Chondrocyte (in vitro differentiated cells): ENCODE measurements at regions not wholly inside any gene's neighbourhood (a gene's known extent, or its start where the extent isn't known, plus 50 kb on each side); places are given as distances from the start of the nearest gene placed in this dataset.
"Not testable (repeated sequence)": the region's sequence is repeated elsewhere in the genome, so short reads cannot be mapped to it uniquely, and the experiment has no call there.

ENCODE experiments used
- DNase-seq: peaks from one replicate; pipeline ENCODE4 v3.0.0; 2021; ENCODE audit warnings: mixed read lengths, low spot score
- H3K27ac Mint-ChIP-seq: one replicate; pipeline ENCODE4 v1.8.0; 2021; ENCODE audit warnings: mild to moderate bottlenecking, moderate library complexity, mixed read lengths; ENCODE audit not compliant: unreplicated experiment
- H3K27me3 Mint-ChIP-seq: 2 replicates; pipeline ENCODE4 v1.8.0; 2021; ENCODE audit warnings: low read depth, mixed read lengths
- H3K36me3 Mint-ChIP-seq: 2 replicates; pipeline ENCODE4 v1.8.0; 2021; ENCODE audit warnings: low read depth, mixed read lengths
- H3K4me1 Mint-ChIP-seq: 2 replicates; pipeline ENCODE4 v1.8.0; 2021; ENCODE audit warnings: low read depth, mild to moderate bottlenecking, mixed read lengths
- H3K4me3 Mint-ChIP-seq: one replicate; pipeline ENCODE4 v1.8.0; 2021; ENCODE audit warnings: mild to moderate bottlenecking, moderate library complexity, mixed read lengths; ENCODE audit not compliant: unreplicated experiment
- H3K9me3 Mint-ChIP-seq: 2 replicates; pipeline ENCODE4 v1.8.0; 2021; ENCODE audit warnings: low read depth, mixed read lengths
- TF ChIP-seq, protein P1 (sequence below): fragments of 200-600 bp; sonication (generic); IDR thresholded peaks from 2 replicates; pipeline ENCODE4 v1.5.0; 2021; ENCODE audit warnings: antibody characterized with exemption, mild to moderate bottlenecking, moderate library complexity

DNA sequence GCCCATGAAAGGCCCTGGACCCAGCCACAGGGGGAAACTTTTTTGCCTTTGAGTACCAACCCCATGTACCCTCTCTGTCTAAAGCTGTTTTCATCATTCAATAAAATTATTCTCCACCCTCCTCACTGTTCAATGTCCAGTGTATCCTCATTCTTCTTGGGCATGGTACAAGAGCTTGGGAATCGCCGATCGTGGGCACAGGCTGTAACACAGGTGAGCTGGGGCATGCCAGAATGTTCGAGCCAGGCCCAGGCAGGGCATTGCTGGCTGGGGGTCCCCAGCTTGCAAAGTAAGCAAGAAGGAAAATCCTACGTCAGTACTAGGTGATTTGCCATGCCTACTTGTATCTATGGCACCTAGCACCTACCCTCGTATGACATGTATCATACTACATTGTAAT is 162.1 kb upstream of the NOL4 start:
- no peak overlapping the region for H3K4me3 Mint-ChIP-seq
- no peak for DNase-seq
- H3K36me3 Mint-ChIP-seq = no peaks in the 10 kb centered on the region
- peaks cover 30% of the 10 kb centered on the region for H3K27me3 Mint-ChIP-seq
- H3K4me1 Mint-ChIP-seq = no peaks in the 10 kb centered on the region
- H3K9me3 Mint-ChIP-seq = no peaks in the 10 kb centered on the region
- no peak overlapping the region for H3K27ac Mint-ChIP-seq
- TF ChIP-seq, protein P1, sequence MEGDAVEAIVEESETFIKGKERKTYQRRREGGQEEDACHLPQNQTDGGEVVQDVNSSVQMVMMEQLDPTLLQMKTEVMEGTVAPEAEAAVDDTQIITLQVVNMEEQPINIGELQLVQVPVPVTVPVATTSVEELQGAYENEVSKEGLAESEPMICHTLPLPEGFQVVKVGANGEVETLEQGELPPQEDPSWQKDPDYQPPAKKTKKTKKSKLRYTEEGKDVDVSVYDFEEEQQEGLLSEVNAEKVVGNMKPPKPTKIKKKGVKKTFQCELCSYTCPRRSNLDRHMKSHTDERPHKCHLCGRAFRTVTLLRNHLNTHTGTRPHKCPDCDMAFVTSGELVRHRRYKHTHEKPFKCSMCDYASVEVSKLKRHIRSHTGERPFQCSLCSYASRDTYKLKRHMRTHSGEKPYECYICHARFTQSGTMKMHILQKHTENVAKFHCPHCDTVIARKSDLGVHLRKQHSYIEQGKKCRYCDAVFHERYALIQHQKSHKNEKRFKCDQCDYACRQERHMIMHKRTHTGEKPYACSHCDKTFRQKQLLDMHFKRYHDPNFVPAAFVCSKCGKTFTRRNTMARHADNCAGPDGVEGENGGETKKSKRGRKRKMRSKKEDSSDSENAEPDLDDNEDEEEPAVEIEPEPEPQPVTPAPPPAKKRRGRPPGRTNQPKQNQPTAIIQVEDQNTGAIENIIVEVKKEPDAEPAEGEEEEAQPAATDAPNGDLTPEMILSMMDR = no peak

DNA sequence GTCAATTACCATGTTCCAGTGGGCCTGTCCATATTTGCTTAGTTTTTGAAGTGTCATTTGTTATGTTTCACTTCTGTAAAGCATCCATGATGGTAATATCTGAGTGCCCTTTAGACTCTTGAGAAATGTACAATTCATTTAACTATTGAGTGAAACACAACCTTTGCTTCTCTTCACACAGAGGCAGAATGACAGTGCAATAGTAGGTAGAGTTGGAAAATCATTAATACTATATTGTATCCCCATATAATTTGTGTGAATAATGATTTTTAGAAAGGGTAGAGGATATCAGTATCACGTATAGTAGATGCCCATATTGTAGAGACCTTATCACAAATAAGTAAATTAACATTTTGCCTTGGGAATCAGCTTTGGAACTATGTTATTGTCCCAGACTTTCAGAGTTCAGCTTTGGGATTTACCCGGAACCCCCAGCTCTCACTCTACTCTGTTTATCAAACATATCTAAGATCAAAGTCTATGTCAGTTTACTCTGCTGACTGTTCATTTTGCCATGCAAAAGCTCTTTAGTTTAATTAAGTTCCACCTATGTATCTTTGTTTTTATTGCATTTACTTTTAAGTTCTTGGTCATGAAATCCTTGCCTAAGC is 172.7 kb upstream of the NOL4 start:
- no peak for DNase-seq
- no peak overlapping the region for H3K27ac Mint-ChIP-seq
- H3K9me3 Mint-ChIP-seq = no peaks in the 10 kb centered on the region
- no peak overlapping the region for H3K4me3 Mint-ChIP-seq
- TF ChIP-seq, protein P1 = no peak
- H3K4me1 Mint-ChIP-seq = no peaks in the 10 kb centered on the region
- H3K27me3 Mint-ChIP-seq = peaks cover 21% of the 10 kb centered on the region
- no peaks in the 10 kb centered on the region for H3K36me3 Mint-ChIP-seq

DNA sequence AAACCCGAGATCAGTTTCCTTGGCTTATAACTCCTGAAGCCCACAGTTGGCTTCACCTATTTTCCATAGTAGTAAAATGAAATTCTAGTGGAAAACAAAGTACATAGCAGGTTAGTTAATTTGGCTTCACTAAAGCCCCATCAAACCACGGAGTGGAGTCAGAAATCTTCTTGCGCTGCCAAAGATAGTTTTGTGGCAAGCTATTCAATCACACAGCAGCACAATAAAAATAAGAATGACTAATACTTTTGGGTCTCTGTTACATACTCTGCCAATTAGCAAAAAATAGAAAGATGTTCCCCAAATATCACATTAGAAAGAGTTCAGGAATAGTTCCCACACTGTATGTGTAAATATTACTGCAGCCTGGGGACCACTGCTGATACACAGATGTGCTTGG is 175.2 kb upstream of the NOL4 start:
- no peaks in the 10 kb centered on the region for H3K4me1 Mint-ChIP-seq
- H3K36me3 Mint-ChIP-seq = no peaks in the 10 kb centered on the region
- DNase-seq = no peak
- H3K27ac Mint-ChIP-seq = no peak overlapping the region
- peaks cover 13% of the 10 kb centered on the region for H3K27me3 Mint-ChIP-seq
- no peaks in the 10 kb centered on the region for H3K9me3 Mint-ChIP-seq
- TF ChIP-seq, protein P1 = no peak
- no peak overlapping the region for H3K4me3 Mint-ChIP-seq

DNA sequence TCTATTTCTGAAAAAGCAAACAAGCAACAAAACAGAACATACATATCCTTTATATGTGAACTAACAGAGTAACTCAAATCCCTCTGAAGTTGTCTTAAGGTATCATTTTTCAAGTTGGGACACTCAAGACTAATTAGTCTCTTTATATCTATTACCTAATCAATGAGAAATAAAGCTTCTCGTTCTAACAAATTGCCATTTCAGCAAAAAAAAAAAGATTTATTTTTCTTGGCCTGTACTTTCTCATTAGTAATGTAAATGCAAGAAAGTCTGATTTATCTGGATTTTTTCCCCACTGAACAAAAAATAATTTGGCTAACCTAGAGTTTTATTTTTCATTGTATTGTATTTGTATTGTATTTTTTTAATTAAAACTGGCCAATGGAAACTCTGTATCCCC is 176.1 kb upstream of the NOL4 start:
- Mint-ChIP-seq H3K4me1 (no peaks in the 10 kb centered on the region), H3K27ac (no peak overlapping the region), H3K9me3 (no peaks in the 10 kb centered on the region), H3K27me3 (peaks cover 13% of the 10 kb centered on the region), H3K4me3 (no peak overlapping the region), H3K36me3 (no peaks in the 10 kb centered on the region)
- DNase-seq = no peak
- TF ChIP-seq, protein P1 = no peak

DNA sequence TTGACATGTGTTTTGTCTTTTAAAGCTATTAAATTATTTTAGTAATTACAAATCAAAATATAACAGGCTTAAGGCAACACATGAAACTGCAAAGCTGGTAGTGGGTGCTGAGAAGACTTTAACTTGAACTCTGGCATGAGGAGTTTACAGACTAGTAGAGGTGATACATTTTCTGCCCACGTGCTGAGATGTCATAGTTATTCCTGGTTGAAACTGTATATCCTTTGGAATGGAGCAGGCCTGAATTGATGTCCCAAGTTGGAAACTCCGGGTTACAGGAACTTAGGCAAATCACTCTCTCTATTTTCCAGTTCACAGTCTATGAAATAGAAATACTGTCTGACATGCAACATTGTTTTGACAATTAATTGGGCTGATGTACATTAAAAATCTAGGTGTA is 177.1 kb upstream of the NOL4 start:
- Mint-ChIP-seq H3K4me1 (no peaks in the 10 kb centered on the region), H3K27me3 (peaks cover 15% of the 10 kb centered on the region), H3K4me3 (no peak overlapping the region), H3K36me3 (no peaks in the 10 kb centered on the region), H3K9me3 (no peaks in the 10 kb centered on the region), H3K27ac (no peak overlapping the region)
- DNase-seq = no peak
- TF ChIP-seq, protein P1 = no peak

DNA sequence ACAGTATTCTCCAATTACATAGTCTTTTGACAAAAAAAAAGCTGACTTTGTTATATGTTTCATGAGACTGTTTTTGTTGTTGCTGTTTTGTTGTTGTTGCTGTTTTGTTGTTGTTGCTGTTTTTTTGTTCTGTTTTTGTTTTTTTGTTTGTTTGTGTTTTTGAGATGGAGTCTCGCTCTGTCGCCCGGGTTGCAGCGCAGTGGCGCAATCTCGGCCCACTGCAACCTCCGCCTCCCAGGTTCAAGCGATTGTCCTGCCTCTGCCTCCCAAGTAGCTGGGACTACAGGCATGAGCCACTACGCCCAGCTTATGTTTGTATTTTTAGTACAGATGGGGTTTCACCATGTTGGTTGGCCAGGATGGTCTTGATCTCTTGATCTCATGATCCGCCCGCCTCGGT is 182.8 kb upstream of the NOL4 start:
- not testable (repeated sequence) for H3K9me3 Mint-ChIP-seq, DNase-seq

More for the DNA sequence above, 182.8 kb upstream of the NOL4 start:
- not testable (repeated sequence) for H3K27ac Mint-ChIP-seq, H3K36me3 Mint-ChIP-seq, H3K4me3 Mint-ChIP-seq, H3K4me1 Mint-ChIP-seq
- H3K27me3 Mint-ChIP-seq = peaks cover 18% of the 10 kb centered on the region
